Stimulated activated CD8-positive, alpha-beta memory T cell treated with anti-CD3 and anti-CD28 coated beads, Interleukin-7, amount 100 ng/mL, for 4 hours (primary cell): ENCODE measurements at regions not wholly inside any gene's neighbourhood (a gene's known extent, or its start where the extent isn't known, plus 50 kb on each side); places are given as distances from the start of the nearest gene placed in this dataset.

ENCODE experiments used
- DNase-seq, 2 donors: peaks; one replicate each; pipeline ENCODE4 v3.0.0-alpha.2; 2020; ENCODE audit warnings: low read depth in 2 of 2

GRCh38 chr1:34408011-34408410 is 231.3 kb downstream of the C1orf94 start:
- no peak for DNase-seq

- no peak for DNase-seq
Measured at GRCh38 chr1:34409689-34410229, 233.1 kb downstream of the C1orf94 start.

- no peak for DNase-seq
Measured at GRCh38 chr1:34412598-34413370, 236.1 kb downstream of the C1orf94 start.

- no peak for DNase-seq
Measured at GRCh38 chr1:34415140-34415539, 238.4 kb downstream of the C1orf94 start.

GRCh38 chr1:34418166-34418565 is 241.5 kb downstream of the C1orf94 start:
- DNase-seq, result no peak

GRCh38 chr1:34419663-34420136 is 243.0 kb downstream of the C1orf94 start:
- no peak for DNase-seq

- no peak for DNase-seq
Measured at GRCh38 chr1:34425046-34425445, 248.3 kb downstream of the C1orf94 start.

GRCh38 chr1:34425785-34426184 is 249.1 kb downstream of the C1orf94 start:
- no peak for DNase-seq

GRCh38 chr1:34426325-34426896 is 249.7 kb downstream of the C1orf94 start:
- DNase-seq, result no peak

- DNase-seq, result no peak
Measured at GRCh38 chr1:34427170-34427569, 250.5 kb downstream of the C1orf94 start.

- DNase-seq, result no peak
Measured at GRCh38 chr1:34433099-34433498, 256.4 kb downstream of the C1orf94 start.

- no peak for DNase-seq
Measured at GRCh38 chr1:34436836-34437235, 260.1 kb downstream of the C1orf94 start.

GRCh38 chr1:34441259-34442069 is 264.8 kb downstream of the C1orf94 start:
- no peak for DNase-seq

GRCh38 chr1:34444516-34444915 is 267.8 kb downstream of the C1orf94 start:
- DNase-seq, result no peak

GRCh38 chr1:34450325-34450724 is 273.6 kb downstream of the C1orf94 start:
- no peak for DNase-seq

- no peak for DNase-seq
Measured at GRCh38 chr1:34452451-34452850, 275.7 kb downstream of the C1orf94 start.

GRCh38 chr1:34455121-34455520 is 278.4 kb downstream of the C1orf94 start:
- DNase-seq, result no peak

GRCh38 chr1:34460193-34460592 is 283.5 kb downstream of the C1orf94 start:
- DNase-seq, result peak; percentile 1 to 5

GRCh38 chr1:34470401-34470800 is 284.4 kb upstream of the GJB5 start:
- no peak for DNase-seq

- no peak for DNase-seq
Measured at GRCh38 chr1:34474566-34474965, 280.3 kb upstream of the GJB5 start.

- DNase-seq, result no peak
Measured at GRCh38 chr1:34476371-34476770, 278.5 kb upstream of the GJB5 start.

GRCh38 chr1:34477632-34478141 is 277.2 kb upstream of the GJB5 start:
- no peak for DNase-seq
